CD14-positive monocyte (primary cell): ENCODE measurements at regions not wholly inside any gene's neighbourhood (a gene's known extent, or its start where the extent isn't known, plus 50 kb on each side); places are given as distances from the start of the nearest gene placed in this dataset.
"Not testable (repeated sequence)": the region's sequence is repeated elsewhere in the genome, so short reads cannot be mapped to it uniquely, and the experiment has no call there.

Source experiments
- DNase-seq, 3 donors: peaks; one replicate each; pipeline ENCODE4 v3.0.0-alpha.2; 2011 to 2022
- H2AFZ ChIP-seq: 2 replicates; pipeline ENCODE4 v1.6.0; 2012; ENCODE audit warnings: mild to moderate bottlenecking, low read depth, low read length, inconsistent platforms; ENCODE audit not compliant: insufficient read depth, poor library complexity, severe bottlenecking
- H3K27ac ChIP-seq, 2 donors: 1 replicate in 1 of 2; 2 replicates in 1 of 2; pipeline ENCODE4 v1.5.1; 2012 to 2013; ENCODE audit warnings: low read length in 2 of 2, control low read depth in 1 of 2, inconsistent platforms in 1 of 2, low read depth in 1 of 2, mild to moderate bottlenecking in 1 of 2
- H3K27me3 ChIP-seq, 2 donors: one replicate each; pipeline versions ENCODE4 v1.6.0 to v1.6.1; 2011 to 2013; ENCODE audit warnings: low read length in 2 of 2; ENCODE audit not compliant: control insufficient read depth in 2 of 2, insufficient read depth in 2 of 2
- H3K36me3 ChIP-seq, 2 donors: replicated peaks in 1 of 2; 1 replicate in 1 of 2; 2 replicates in 1 of 2; pipeline versions ENCODE4 v1.5.1 to v1.6.1; 2012 to 2013; ENCODE audit warnings: low read length in 2 of 2, control low read depth in 1 of 2, inconsistent platforms in 1 of 2, mild to moderate bottlenecking in 1 of 2; ENCODE audit not compliant: insufficient read depth in 2 of 2, control insufficient read depth in 1 of 2
- H3K4me1 ChIP-seq, 2 donors: 1 replicate in 1 of 2; 2 replicates in 1 of 2; pipeline versions ENCODE4 v1.5.1 to v1.6.1; 2012 to 2013; ENCODE audit warnings: low read length in 2 of 2, control low read depth in 1 of 2, inconsistent platforms in 1 of 2, mild to moderate bottlenecking in 1 of 2, moderate library complexity in 1 of 2; ENCODE audit not compliant: insufficient read depth in 2 of 2, control insufficient read depth in 1 of 2
- H3K4me2 ChIP-seq: replicated peaks from 2 replicates; pipeline ENCODE3; 2012; ENCODE audit warnings: low read length, moderate library complexity, mild to moderate bottlenecking; ENCODE audit not compliant: poor library complexity, severe bottlenecking; ENCODE audit errors: extremely low read depth
- H3K4me3 ChIP-seq, 3 experiments: fragments of 200-600 bp in 1 of 3; sonication (generic) in 1 of 3; replicated peaks in 1 of 3; 1 replicate in 2 of 3; 2 replicates in 1 of 3; pipeline ENCODE4 v1.5.1; 2011 to 2013; ENCODE audit warnings: low read length in 3 of 3, mild to moderate bottlenecking in 3 of 3, control low read depth in 2 of 3, low read depth in 2 of 3, inconsistent platforms in 1 of 3, moderate library complexity in 1 of 3
- H3K79me2 ChIP-seq: 2 replicates; pipeline ENCODE4 v1.6.0; 2012; ENCODE audit warnings: mild to moderate bottlenecking, control low read depth, inconsistent platforms, low read length, moderate library complexity; ENCODE audit not compliant: insufficient read depth
- H3K9ac ChIP-seq: 2 replicates; pipeline ENCODE4 v1.6.0; 2017; ENCODE audit warnings: low read length, mild to moderate bottlenecking; ENCODE audit not compliant: insufficient read depth, poor library complexity, severe bottlenecking
- H3K9me3 ChIP-seq, 2 donors: replicated peaks in 1 of 2; 1 replicate in 1 of 2; 2 replicates in 1 of 2; pipeline versions ENCODE4 v1.5.1 to v1.6.1; 2012 to 2013; ENCODE audit warnings: low read length in 2 of 2, control low read depth in 1 of 2; ENCODE audit not compliant: control insufficient read depth in 1 of 2, insufficient read depth in 1 of 2
- H4K20me1 ChIP-seq: 2 replicates; pipeline ENCODE4 v1.6.0; 2012; ENCODE audit warnings: mild to moderate bottlenecking, low read length, control low read depth, moderate library complexity; ENCODE audit not compliant: insufficient read depth
- H3K27ac Mint-ChIP-seq, 7 donors: one replicate each; pipeline ENCODE4 v1.8.0; 2020; ENCODE audit warnings: mild to moderate bottlenecking in 7 of 7, mixed read lengths in 7 of 7, moderate library complexity in 6 of 7, inconsistent platforms in 2 of 7
- H3K27me3 Mint-ChIP-seq, 3 donors: one replicate each; pipeline ENCODE4 v1.8.0; 2021 to 2022; ENCODE audit warnings: low read depth in 3 of 3, mild to moderate bottlenecking in 3 of 3, mixed read lengths in 3 of 3, moderate library complexity in 3 of 3, inconsistent platforms in 1 of 3
- H3K36me3 Mint-ChIP-seq, 2 donors: one replicate each; pipeline ENCODE4 v1.8.0; 2020; ENCODE audit warnings: mixed read lengths in 2 of 2, inconsistent platforms in 1 of 2, mild to moderate bottlenecking in 1 of 2
- H3K4me1 Mint-ChIP-seq: one replicate; pipeline ENCODE4 v1.8.0; 2020; ENCODE audit warnings: mild to moderate bottlenecking, mixed read lengths
- H3K4me3 Mint-ChIP-seq, 2 donors: one replicate each; pipeline ENCODE4 v1.8.0; 2020; ENCODE audit warnings: mild to moderate bottlenecking in 2 of 2, mixed read lengths in 2 of 2, moderate library complexity in 1 of 2
- H3K9me3 Mint-ChIP-seq, 7 donors: one replicate each; pipeline ENCODE4 v1.8.0; 2020 to 2022; ENCODE audit warnings: mixed read lengths in 7 of 7, mild to moderate bottlenecking in 6 of 7, moderate library complexity in 6 of 7, inconsistent platforms in 2 of 7
- WGBS: methylation state at CpG from one replicate; pipeline ENCODE4 v1.1.5; 2013; ENCODE audit warnings: missing lambda C conversion rate; ENCODE audit not compliant: insufficient coverage; 5-methylcytosine and 5-hydroxymethylcytosine counted together
- intact Hi-C, 2 donors: fragments of 100-400 bp; cut with micrococcal nuclease; formaldehyde crosslinking; loops; one replicate each; pipeline versions ENCODE4 v1.15.0 to v1.15.1; 2023
- TF ChIP-seq, protein P1 (sequence below): fragments of 200-600 bp; IDR thresholded peaks from one replicate; pipeline ENCODE4 v1.8.0; 2022; ENCODE audit warnings: antibody characterized with exemption, mild to moderate bottlenecking

DNA sequence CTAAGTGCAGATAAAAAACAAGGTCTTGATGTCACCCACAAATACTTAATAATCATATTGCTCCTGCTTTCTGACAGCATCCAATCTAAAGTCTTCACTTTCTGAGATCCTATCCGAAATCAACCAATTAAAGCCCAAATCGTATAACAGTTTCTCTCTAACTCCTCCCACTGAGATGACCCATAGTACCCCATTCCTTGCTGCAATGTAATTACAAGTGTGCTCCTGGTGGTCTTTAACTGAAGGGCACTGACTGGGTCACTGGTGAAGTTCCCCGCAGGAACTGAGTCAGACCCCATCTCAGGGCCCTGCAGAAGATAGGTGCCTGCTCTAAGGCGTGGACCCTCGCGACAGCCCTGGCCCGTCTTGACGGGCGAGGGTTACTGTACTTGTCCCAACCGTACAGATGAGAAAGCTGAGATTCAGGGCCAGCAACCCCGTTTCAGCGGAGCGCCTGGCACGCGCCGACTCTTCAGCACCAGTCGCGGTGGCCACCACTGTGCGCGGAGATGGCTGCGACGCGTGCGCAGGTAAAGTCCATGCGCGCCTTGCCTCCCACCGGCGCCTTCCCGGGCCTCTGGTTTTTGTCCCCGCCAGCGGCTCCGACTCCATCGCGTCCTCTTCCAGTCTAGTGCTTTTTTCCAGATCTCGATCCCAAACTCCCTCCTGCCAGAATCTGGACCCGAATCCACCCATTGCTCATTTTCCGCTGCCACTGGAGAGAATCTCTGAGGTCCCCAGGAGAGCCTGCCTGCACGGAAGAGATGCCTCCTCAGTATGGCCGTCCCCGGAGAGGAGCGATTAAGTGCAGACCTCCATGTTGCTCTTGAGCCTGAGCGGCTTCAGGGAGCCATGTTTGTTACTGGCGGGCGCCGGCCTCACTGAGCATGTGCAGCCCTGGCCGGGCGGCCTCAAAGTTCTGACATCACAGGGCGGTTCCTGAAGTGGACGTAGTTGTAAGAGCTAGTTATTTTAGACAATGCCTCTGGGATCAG lies 541.7 kb downstream of the SPATA31A6 start:
- H3K27me3 ChIP-seq, H3K9ac ChIP-seq, H3K27me3 Mint-ChIP-seq, H3K9me3 Mint-ChIP-seq, H3K79me2 ChIP-seq, H4K20me1 ChIP-seq, H2AFZ ChIP-seq, H3K27ac Mint-ChIP-seq, H3K36me3 ChIP-seq, H3K27ac ChIP-seq, H3K4me3 Mint-ChIP-seq, H3K4me2 ChIP-seq, H3K4me1 ChIP-seq, DNase-seq, H3K4me1 Mint-ChIP-seq, H3K36me3 Mint-ChIP-seq, H3K9me3 ChIP-seq, intact Hi-C loops: not testable (repeated sequence)
- peak overlapping the region in 1 of 3 experiments; percentile 37 for H3K4me3 ChIP-seq
- 80% methylated on average over 12 of the region's 49 CpGs for WGBS

DNA sequence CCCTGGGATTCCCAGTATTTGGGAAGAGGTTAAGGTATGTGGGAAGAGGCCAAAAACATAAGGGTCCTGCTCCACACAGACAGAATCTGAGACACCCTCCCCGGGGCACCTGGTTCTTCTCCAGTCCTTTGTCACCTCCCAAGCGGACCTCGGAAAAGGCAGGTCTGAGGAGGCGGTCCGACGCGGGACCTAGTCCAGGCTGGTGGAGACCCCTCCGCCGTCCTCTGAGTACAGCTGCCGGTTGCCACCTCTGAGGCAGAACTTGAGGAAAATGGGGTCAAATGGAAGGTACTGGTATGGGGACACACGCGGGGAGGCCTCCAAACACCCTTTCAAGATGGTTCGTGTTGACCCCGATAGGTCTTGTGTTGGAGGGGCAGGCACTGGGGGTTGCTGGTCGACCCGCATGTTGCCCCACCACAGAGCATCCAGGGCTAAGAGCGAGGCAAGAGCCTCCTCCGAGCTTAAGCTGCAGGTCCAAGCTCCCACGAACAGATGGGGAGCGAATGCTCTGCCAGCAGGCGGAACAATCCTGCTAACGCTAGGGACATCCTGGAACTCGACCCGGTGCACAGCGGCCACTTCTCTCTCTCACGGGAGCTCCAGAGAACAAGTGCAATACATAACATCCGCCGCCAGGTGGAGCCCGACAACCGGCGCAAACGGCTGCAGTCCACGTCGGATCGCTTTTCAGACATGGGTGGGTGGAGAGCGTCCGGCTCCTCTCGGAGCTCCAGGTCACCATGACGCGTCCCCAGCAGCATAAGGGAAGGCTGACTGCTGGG lies 559.8 kb downstream of the SPATA31A6 start:
- H3K27me3 ChIP-seq, H3K27ac ChIP-seq, H3K4me1 ChIP-seq, H3K79me2 ChIP-seq, H4K20me1 ChIP-seq, H3K9me3 ChIP-seq, H3K9me3 Mint-ChIP-seq, H3K9ac ChIP-seq, H3K27ac Mint-ChIP-seq, H3K27me3 Mint-ChIP-seq, H3K4me2 ChIP-seq, H3K36me3 Mint-ChIP-seq, H3K4me3 Mint-ChIP-seq, H3K36me3 ChIP-seq, H3K4me3 ChIP-seq, intact Hi-C loops, H2AFZ ChIP-seq, H3K4me1 Mint-ChIP-seq: not testable (repeated sequence)
- DNase-seq = peak; percentile 6 to 38 (median 6)
- WGBS = 13% methylated on average over 25 of the region's 40 CpGs
- TF ChIP-seq, protein P1, sequence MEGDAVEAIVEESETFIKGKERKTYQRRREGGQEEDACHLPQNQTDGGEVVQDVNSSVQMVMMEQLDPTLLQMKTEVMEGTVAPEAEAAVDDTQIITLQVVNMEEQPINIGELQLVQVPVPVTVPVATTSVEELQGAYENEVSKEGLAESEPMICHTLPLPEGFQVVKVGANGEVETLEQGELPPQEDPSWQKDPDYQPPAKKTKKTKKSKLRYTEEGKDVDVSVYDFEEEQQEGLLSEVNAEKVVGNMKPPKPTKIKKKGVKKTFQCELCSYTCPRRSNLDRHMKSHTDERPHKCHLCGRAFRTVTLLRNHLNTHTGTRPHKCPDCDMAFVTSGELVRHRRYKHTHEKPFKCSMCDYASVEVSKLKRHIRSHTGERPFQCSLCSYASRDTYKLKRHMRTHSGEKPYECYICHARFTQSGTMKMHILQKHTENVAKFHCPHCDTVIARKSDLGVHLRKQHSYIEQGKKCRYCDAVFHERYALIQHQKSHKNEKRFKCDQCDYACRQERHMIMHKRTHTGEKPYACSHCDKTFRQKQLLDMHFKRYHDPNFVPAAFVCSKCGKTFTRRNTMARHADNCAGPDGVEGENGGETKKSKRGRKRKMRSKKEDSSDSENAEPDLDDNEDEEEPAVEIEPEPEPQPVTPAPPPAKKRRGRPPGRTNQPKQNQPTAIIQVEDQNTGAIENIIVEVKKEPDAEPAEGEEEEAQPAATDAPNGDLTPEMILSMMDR = peak; percentile 77

DNA sequence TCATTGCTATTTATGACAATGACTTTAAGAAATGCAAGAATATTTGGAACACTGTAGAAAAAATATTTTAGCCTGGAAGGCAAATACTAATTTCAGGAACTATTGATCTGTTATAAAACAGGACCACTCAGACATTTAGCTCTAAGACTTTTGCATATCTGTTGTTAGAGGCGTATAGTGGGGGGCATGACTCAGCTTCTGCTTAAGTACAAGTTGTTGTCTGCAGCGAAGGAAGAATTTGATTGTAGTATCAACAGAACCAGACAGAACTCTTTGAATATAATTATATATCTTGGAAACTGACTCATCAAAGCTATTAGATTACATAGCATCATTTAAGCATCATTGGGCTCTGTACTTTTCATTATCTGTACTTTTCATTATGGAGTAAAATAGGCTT lies 573.8 kb downstream of the SPATA31A6 start:
- H3K9ac ChIP-seq, DNase-seq, H4K20me1 ChIP-seq, H3K27ac Mint-ChIP-seq, H3K27me3 ChIP-seq, H3K4me1 Mint-ChIP-seq, H3K9me3 ChIP-seq, H3K27ac ChIP-seq, intact Hi-C loops, H3K4me3 Mint-ChIP-seq, H3K36me3 Mint-ChIP-seq, H3K9me3 Mint-ChIP-seq, H3K4me1 ChIP-seq, H3K36me3 ChIP-seq, H3K4me3 ChIP-seq, H3K4me2 ChIP-seq, H3K79me2 ChIP-seq, H2AFZ ChIP-seq, H3K27me3 Mint-ChIP-seq: not testable (repeated sequence)
- whole genome bisulfite sequencing = no CpG with 5 or more reads among the region's 2 CpGs
